T-helper 17 cell (primary cell): ENCODE measurements at regions not wholly inside any gene's neighbourhood (a gene's known extent, or its start where the extent isn't known, plus 50 kb on each side); places are given as distances from the start of the nearest gene placed in this dataset.
"Not testable (repeated sequence)": the region's sequence is repeated elsewhere in the genome, so short reads cannot be mapped to it uniquely, and the experiment has no call there.

Source experiments
- ATAC-seq: fragments of 150-1000 bp; cut with Tn5 transposase; 2 replicates; pipeline ENCODE4 v1.10.0; 2021; ENCODE audit warnings: mild to moderate bottlenecking, moderate library complexity
- DNase-seq, 3 donors: peaks; one replicate each; pipeline versions ENCODE4 v3.0.0 to v3.0.0-alpha.2; 2020 to 2021
- H3K9me3 ChIP-seq: one replicate; pipeline ENCODE4 v1.7.0; 2013; ENCODE audit warnings: low read length, mild to moderate bottlenecking; ENCODE audit not compliant: control insufficient read depth, poor library complexity, severe bottlenecking
- H3K27ac Mint-ChIP-seq: one replicate; pipeline ENCODE4 v1.8.0; 2022; ENCODE audit warnings: mild to moderate bottlenecking, moderate library complexity, mixed read lengths
- H3K27me3 Mint-ChIP-seq: one replicate; pipeline ENCODE4 v1.8.0; 2022; ENCODE audit warnings: mixed read lengths
- H3K36me3 Mint-ChIP-seq: one replicate; pipeline ENCODE4 v1.8.0; 2022; ENCODE audit warnings: low read depth, mixed read lengths
- H3K4me1 Mint-ChIP-seq: one replicate; pipeline ENCODE4 v1.8.0; 2022; ENCODE audit warnings: mild to moderate bottlenecking, mixed read lengths
- H3K4me3 Mint-ChIP-seq: one replicate; pipeline ENCODE4 v1.8.0; 2022; ENCODE audit warnings: mild to moderate bottlenecking, moderate library complexity, mixed read lengths

- DNase-seq (no peak), ATAC-seq (no peak)
- Mint-ChIP-seq H3K4me1 (no peaks in the 10 kb centered on the region), H3K4me3 (no peak overlapping the region), H3K27me3 (no peaks in the 10 kb centered on the region), H3K36me3 (no peaks in the 10 kb centered on the region), H3K27ac (no peak overlapping the region)
- H3K9me3 ChIP-seq: no peaks in the 10 kb centered on the region
These were observed 456.9 kb upstream of the TMEM132C start for GRCh38 chr12:127810041-127810440.

DNA sequence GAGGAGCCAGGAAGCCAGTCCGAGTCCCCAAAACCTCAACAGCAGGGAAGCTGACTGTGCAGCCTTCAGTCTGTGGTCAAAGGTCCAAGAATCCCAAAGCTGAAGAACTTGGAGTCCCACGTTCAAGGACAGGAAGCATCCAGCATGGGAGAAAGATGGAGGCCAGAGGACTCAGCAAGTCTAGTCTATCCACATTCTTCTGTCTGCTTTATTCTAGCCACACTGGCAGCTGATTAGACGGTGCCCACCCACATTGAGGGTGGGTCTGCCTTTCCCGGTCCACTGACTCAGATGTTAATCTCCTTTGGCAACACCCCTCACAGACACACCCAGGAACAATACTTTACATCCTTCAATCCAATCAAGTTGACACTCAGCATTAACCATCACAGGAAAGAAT, 456.5 kb upstream of the TMEM132C start:
- ATAC-seq, H3K36me3 Mint-ChIP-seq, H3K27me3 Mint-ChIP-seq, DNase-seq, H3K27ac Mint-ChIP-seq, H3K9me3 ChIP-seq, H3K4me3 Mint-ChIP-seq, H3K4me1 Mint-ChIP-seq: not testable (repeated sequence)

- no peaks in the 10 kb centered on the region for H3K9me3 ChIP-seq
- ATAC-seq (no peak), DNase-seq (no peak)
- Mint-ChIP-seq H3K4me1 (no peaks in the 10 kb centered on the region), H3K27ac (no peak overlapping the region), H3K4me3 (no peak overlapping the region), H3K27me3 (no peaks in the 10 kb centered on the region), H3K36me3 (no peaks in the 10 kb centered on the region)
These were observed 455.0 kb upstream of the TMEM132C start for GRCh38 chr12:127811988-127812387.

DNA sequence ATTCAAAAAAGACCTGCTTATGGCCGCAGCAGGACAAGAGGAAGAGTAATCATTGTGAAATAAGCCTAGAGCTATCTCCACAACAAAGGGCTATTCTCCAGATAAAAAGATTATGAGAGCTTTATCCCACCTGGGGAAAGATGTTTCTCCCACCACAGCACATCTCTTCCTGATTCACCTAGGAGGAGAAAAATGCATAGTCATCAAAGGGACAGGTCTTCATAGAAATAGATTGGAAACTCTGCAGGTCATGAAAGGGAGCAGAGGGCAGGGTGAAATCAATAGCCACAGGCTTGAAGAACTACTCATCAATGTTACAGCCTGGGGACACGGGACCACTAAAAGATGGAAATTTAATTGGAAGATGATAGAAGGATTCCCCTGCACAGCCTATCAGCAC, 453.8 kb upstream of the TMEM132C start:
- Mint-ChIP-seq H3K27ac (no peak overlapping the region), H3K36me3 (no peaks in the 10 kb centered on the region), H3K4me1 (no peaks in the 10 kb centered on the region), H3K27me3 (no peaks in the 10 kb centered on the region), H3K4me3 (no peak overlapping the region)
- DNase-seq: no peak
- ATAC-seq: no peak
- H3K9me3 ChIP-seq: no peaks in the 10 kb centered on the region

DNA sequence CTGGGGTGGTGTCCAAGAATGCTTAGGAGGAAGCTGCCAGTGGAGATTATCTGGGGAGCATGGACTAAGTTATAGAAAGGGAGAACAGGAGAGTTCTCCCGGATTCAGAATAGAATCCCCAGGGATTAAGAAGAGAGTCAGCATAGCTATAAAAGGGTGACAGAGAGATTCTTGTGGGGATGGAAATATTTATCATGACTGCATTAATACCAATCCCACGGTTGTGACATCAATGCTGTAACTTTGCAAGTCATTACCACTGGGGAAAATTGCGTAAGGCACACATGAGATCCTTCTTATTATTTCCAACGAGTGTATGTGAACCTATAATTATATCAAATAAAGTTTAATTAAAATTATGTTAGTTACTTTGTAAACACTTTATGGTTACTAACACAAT, 447.9 kb upstream of the TMEM132C start:
- H3K4me1 Mint-ChIP-seq: no peaks in the 10 kb centered on the region
- H3K27me3 Mint-ChIP-seq: no peaks in the 10 kb centered on the region
- no peaks in the 10 kb centered on the region for H3K9me3 ChIP-seq
- H3K36me3 Mint-ChIP-seq: no peaks in the 10 kb centered on the region
- H3K4me3 Mint-ChIP-seq: no peak overlapping the region
- DNase-seq (no peak), ATAC-seq (no peak)
- no peak overlapping the region for H3K27ac Mint-ChIP-seq

DNA sequence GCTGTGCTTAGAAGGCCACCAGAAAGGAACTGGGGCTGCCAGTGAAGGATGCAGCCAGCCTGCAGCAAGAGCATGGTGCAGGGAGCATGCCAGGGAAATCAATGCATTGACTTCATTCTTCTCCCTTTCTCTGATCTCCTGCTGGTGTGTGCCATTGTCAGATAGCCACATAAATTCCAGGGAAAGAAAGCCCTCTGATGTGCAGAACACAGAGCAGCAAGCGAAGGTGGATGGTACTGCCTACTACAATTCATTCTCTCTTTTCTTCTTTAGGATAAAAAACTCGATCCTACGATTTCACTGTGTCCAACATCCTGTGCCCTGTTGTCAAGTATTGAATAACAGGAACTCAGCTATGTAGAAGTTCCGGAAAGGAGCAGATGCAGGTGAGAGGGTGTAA, 446.7 kb upstream of the TMEM132C start:
- Mint-ChIP-seq H3K27me3 (no peaks in the 10 kb centered on the region), H3K36me3 (no peaks in the 10 kb centered on the region), H3K4me3 (no peak overlapping the region), H3K4me1 (no peaks in the 10 kb centered on the region), H3K27ac (no peak overlapping the region)
- ATAC-seq: no peak
- DNase-seq: no peak
- no peaks in the 10 kb centered on the region for H3K9me3 ChIP-seq

GRCh38 chr12:127820846-127821245, 446.1 kb upstream of the TMEM132C start:
- Mint-ChIP-seq H3K4me1 (no peaks in the 10 kb centered on the region), H3K36me3 (no peaks in the 10 kb centered on the region), H3K4me3 (no peak overlapping the region), H3K27me3 (no peaks in the 10 kb centered on the region), H3K27ac (no peak overlapping the region)
- H3K9me3 ChIP-seq: no peaks in the 10 kb centered on the region
- no peak for DNase-seq
- ATAC-seq: no peak

- no peak for DNase-seq
- Mint-ChIP-seq H3K27ac (no peak overlapping the region), H3K36me3 (no peaks in the 10 kb centered on the region), H3K27me3 (no peaks in the 10 kb centered on the region), H3K4me1 (no peaks in the 10 kb centered on the region), H3K4me3 (no peak overlapping the region)
- no peak for ATAC-seq
- H3K9me3 ChIP-seq: no peaks in the 10 kb centered on the region
These were observed 444.1 kb upstream of the TMEM132C start for GRCh38 chr12:127822809-127823411.

- H3K4me3 Mint-ChIP-seq: no peak overlapping the region
- no peaks in the 10 kb centered on the region for H3K27me3 Mint-ChIP-seq
- no peaks in the 10 kb centered on the region for H3K36me3 Mint-ChIP-seq
- H3K4me1 Mint-ChIP-seq: no peaks in the 10 kb centered on the region
- H3K9me3 ChIP-seq: no peaks in the 10 kb centered on the region
- H3K27ac Mint-ChIP-seq: no peak overlapping the region
- DNase-seq: no peak
- ATAC-seq: no peak
These were observed 443.2 kb upstream of the TMEM132C start for GRCh38 chr12:127823801-127824200.

GRCh38 chr12:127829281-127830064, 437.5 kb upstream of the TMEM132C start:
- Mint-ChIP-seq H3K4me3 (no peak overlapping the region), H3K36me3 (no peaks in the 10 kb centered on the region), H3K27ac (no peak overlapping the region), H3K4me1 (no peaks in the 10 kb centered on the region), H3K27me3 (no peaks in the 10 kb centered on the region)
- DNase-seq: no peak
- no peak for ATAC-seq
- H3K9me3 ChIP-seq: no peaks in the 10 kb centered on the region

DNA sequence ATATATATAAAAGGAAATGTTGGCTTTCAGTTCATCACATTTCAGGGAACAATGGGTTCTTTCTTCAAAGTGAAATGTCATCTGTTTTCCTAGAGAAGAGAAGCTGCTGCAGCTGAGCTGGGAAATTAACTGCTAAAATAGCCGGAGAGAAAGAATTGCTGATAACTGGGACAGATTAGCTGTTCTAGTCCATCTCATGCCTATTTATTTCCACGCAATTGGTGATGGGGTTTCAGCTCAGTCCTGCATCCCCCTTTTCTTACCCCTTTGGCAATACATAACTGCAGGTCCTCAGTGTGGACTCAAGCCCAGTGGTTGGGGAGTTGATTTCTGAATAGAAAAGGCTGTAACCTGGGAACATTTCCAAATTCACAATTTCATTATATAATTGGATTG, 436.9 kb upstream of the TMEM132C start:
- Mint-ChIP-seq H3K4me1 (no peaks in the 10 kb centered on the region), H3K27ac (no peak overlapping the region), H3K27me3 (no peaks in the 10 kb centered on the region), H3K36me3 (no peaks in the 10 kb centered on the region), H3K4me3 (no peak overlapping the region)
- no peak for DNase-seq
- no peaks in the 10 kb centered on the region for H3K9me3 ChIP-seq
- ATAC-seq: no peak

GRCh38 chr12:127830730-127831129, 436.2 kb upstream of the TMEM132C start:
- H3K9me3 ChIP-seq: no peaks in the 10 kb centered on the region
- Mint-ChIP-seq H3K4me1 (no peaks in the 10 kb centered on the region), H3K27me3 (no peaks in the 10 kb centered on the region), H3K27ac (no peak overlapping the region), H3K36me3 (no peaks in the 10 kb centered on the region), H3K4me3 (no peak overlapping the region)
- DNase-seq: no peak
- no peak for ATAC-seq

GRCh38 chr12:127832172-127832571, 434.8 kb upstream of the TMEM132C start:
- H3K27me3 Mint-ChIP-seq: no peaks in the 10 kb centered on the region
- H3K27ac Mint-ChIP-seq: no peak overlapping the region
- H3K36me3 Mint-ChIP-seq: no peaks in the 10 kb centered on the region
- ATAC-seq: no peak
- no peak for DNase-seq
- no peak overlapping the region for H3K4me3 Mint-ChIP-seq
- H3K9me3 ChIP-seq: no peaks in the 10 kb centered on the region
- H3K4me1 Mint-ChIP-seq: no peaks in the 10 kb centered on the region

DNA sequence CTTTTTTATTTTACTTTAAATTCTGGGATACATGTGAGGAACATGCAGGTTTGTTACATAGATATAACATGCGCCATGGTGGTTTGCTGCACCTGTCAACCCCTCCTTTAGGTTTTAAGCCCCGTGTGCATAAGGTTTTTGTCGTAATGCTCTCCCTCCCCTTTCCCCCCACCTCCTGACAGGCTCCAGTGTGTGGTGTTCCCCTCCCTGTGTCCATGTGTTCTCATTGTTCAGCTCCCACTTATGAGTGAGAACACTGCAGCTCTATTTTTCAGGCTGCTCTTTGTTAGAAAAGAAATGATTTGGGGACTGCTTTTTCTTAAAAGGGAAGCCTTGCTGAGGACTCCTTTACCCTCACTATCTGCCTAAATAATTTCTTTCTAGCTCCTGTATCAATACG, 430.2 kb upstream of the TMEM132C start:
- H3K36me3 Mint-ChIP-seq, H3K27ac Mint-ChIP-seq, ATAC-seq, H3K4me3 Mint-ChIP-seq, H3K9me3 ChIP-seq, H3K27me3 Mint-ChIP-seq, DNase-seq, H3K4me1 Mint-ChIP-seq: not testable (repeated sequence)
